CD4-positive, alpha-beta T cell treated with Interleukin-10 for 1 hour (primary cell): ENCODE measurements at regions not wholly inside any gene's neighbourhood (a gene's known extent, or its start where the extent isn't known, plus 50 kb on each side); places are given as distances from the start of the nearest gene placed in this dataset.

Experiments used
- DNase-seq: peaks from one replicate; pipeline ENCODE4 v3.0.0-alpha.2; 2020

DNA sequence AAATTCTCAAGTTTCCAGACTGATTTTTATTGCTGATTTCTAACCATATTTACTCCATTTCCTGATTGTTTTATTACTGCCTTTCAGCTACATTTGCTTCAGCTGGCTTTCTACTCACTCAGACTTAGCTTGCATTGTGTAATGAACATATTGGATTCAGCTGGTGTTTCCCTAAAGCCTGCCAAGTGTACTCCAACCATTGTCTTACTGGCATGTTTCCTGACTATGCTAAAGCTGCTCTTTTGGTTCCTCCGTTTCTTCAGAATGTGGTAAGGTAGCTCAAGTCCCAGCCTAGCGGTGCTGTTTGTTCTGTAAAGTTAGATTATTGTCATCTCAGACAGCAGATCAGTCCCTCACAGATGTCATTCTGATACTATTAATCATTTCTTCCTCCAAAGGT is 53.1 kb upstream of the GLRA2 start:
- DNase-seq: no peak

DNA sequence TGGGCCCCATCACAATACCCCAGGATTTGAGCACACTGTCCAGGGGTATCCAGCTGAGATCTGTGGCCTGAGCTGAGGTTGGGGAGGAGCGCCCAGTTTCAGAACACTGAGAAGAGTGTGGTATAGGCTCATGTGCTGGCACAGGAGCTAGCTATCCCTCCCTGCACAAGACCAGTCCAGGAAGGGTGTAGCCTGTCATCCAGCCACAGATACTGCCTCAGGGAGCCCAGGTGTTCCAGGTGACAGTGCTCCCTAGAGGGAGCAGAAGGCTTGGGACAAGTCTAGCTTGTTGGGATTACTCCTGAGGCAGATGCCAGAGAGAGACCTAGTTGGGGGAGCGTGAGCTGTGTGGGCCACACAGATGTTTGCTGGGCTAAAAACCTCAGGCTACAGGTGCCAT is 79.6 kb upstream of the GLRA2 start:
- no peak for DNase-seq

DNA sequence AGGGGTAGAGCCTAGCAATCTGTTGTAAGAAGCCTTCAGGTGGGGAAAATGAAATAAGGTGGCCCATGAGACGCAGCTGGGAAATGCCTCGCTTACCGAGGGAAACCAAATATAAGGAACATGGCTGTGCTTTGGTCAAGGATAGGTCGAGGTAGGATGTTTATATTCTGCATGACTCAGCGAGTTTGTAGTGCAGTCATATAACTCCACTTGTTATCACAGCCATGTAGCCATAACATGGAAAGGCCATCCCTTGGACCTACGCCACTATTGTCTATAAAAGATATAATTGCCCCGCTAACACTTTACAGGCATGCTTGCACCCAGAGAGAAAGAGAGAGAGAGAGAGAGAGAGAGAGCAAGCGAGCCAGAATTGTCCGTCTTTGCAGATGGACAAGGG is 80.9 kb upstream of the GLRA2 start:
- no peak for DNase-seq

DNA sequence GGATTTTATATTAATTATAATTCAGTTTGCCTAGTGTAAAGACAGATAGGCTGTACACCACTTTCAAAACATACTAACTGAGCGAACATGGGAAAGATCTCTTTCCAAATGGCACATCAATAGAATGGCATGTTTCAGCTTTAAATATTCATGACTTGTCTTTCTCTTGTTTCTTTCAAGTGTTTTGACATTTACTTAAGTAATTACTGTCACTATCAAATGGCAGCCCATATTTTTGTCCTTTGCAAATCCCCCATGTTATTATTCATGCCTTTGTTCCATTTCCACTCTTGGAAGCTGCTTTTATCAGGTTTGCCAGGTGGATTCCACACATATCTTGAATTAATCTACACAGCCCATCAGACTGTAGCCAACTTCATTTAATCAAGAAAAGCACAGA is 89.2 kb upstream of the GLRA2 start:
- no peak for DNase-seq

DNA sequence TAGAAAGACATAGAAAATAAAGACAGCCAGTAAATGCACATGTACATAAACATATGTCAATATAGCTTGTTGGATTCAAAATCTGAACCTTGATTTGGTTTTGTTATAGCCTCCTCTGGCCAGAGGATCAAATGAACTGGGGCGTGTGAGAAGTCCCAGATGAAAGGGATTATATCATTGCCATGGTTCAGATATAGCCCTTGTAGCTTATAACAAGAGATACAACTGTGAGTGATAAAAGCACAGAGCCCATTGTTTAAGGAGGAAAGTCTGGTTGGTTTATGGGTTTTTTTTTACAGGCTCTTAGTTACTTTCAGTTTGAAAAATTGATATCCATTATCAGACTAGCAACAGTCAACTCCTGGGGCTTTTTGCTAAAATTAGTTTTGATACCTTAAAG is 101.7 kb upstream of the GLRA2 start:
- DNase-seq: no peak

DNA sequence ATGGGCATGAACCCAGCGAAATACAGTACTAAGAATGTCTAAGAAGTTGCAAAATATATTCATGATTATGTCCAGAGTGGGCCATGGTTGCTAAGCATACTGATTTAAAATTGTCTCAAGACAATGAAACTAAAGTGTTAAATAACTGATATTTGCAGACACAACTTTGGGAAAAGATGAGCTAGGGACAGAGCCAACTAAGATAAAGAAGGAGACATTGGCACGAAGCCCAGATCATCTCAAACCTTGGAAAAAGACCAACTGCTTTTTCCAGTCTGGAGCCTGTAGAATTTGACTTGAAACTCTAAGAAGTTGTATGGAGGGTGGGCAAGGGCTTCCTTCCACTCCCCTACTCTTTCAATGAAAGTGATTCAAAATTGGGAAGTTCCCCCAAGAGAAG is 108.5 kb upstream of the GLRA2 start:
- DNase-seq: no peak

DNA sequence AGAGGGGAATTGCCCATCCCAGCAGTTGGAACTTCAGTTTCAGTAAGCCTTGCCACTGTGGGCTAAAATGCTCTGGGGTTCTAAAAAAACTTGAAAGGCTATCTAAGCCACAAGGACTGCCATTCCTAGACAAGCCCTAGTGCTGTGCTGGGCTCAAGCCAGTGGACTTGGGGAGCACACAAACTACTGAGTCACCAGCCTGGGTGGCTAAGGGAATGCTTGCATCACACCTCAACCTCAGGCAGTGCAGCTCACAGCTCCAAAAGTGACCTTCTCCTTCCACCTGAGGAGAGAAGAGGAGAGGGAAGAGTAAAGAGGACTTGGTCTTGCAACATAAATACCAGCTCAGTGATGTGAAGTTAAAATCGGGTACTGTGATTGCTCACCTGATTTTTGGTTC is 116.7 kb upstream of the GLRA2 start:
- DNase-seq: no peak

GRCh38 chrX:14411326-14411725 is 118.0 kb upstream of the GLRA2 start:
- no peak for DNase-seq

GRCh38 chrX:14409341-14409740 is 120.0 kb upstream of the GLRA2 start:
- no peak for DNase-seq

- DNase-seq: no peak
Measured at GRCh38 chrX:14406225-14406624, 123.1 kb upstream of the GLRA2 start.

DNA sequence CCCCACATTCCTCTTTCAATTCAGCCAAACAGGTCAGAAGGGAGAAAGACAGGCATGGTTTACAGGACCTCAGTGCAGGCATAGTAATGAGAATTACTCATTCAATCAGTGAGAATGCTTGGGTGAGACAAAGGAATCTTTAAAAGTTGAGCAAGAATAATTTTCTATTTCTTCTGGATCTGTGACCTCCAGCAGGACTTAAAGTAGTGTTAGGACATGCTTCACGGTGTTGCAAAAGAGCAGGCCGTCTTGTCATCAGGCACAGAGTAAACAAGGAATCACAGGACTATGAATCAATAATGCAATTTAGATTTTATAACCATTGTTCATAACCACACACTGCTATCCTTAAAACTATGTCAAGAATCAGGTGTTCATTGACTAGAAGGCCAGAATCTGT is 130.6 kb upstream of the GLRA2 start:
- DNase-seq: no peak

DNA sequence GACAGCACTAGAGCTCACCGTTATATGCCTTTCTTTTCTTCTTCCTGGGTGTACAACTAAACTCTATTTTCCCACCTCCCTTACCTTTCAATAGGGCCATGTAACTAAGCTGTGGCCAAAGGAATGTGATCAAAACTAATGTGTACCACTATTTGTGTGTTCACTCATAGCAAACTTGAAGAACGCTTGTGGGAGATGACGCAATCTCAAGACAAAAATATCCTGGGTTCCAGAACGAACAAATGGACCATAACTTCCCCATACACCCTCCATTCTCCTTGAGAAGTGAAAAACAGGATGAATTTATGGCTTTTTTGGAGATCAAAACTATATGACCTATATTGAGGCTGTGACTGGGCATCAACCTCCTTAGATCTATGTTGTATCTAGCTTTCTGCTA is 139.7 kb upstream of the GLRA2 start:
- no peak for DNase-seq

DNA sequence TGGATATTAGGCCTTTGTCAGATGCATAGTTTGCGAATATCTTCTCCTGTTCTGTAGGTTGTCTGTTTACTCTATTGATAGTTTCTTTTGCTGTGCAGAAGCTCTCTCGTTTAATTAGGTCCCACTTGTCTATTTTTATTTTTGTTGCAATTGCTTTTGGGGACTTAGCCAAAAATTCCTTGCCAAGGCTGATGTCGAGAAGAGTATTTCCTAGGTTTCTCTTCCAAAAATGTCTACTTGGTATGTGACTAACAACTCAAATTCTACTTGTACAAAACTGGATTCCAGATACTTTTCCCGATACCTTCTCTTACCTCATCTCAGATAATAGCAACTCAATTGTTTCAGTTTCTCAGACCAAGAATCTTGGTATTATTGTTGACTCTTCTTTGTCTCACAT is 142.4 kb upstream of the GLRA2 start:
- DNase-seq: no peak

DNA sequence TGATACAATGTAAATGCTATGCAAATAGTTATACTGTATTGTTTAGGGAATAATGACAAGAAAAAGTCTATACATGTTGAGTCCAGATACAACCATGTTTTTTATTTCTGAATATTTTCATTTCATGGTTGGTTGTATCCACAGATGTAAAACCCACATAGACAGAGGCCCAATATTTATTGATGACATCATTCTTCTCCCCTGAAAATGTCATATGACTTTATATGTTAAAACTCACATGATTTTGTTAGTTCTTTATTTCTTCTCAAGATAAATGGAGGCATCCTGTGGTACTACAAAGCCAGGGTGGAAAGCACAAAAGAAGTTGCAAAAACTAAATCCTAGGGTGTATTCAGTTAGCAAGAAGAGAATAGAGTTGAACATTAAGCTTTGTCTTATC is 149.3 kb upstream of the GLRA2 start:
- no peak for DNase-seq

DNA sequence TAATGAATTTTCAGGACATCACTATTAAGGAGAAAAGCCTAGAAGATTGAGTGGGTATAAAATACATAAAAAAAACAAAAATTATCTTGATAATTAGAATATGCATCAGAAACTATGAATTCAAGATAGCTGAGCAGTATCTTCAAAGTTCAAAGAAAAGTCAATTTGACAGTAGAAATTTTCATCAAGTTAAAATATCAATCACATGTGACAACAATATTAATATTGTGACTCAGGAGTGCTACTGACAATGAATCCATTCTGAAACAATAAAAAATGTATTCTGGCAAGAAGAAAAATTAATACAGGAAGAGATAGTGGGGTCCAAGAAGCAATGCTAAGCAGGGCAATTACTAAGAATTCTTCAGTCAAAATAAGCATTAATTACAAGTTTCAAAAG is 151.9 kb upstream of the GLRA2 start:
- DNase-seq: no peak

- no peak for DNase-seq
Measured at GRCh38 chrX:14363728-14364127, 165.6 kb upstream of the GLRA2 start.

DNA sequence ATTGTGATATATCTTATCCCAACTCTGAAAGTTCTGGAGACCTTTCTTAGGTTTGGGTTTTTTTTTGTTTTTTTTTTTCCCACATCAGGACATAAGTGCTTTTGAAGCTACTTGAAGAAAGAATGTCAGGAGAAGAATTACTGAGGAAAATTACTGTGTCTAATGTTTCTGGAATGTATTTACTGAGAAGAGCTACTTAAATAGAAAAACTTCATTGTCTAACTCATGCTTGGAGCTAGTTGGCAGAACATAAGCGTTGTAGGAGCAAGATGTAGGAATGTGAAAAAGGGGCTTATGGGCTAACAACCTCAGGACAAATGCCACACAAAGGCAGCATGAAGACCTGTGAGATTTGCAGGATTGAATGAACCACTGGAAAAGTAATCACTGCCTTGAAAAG is 166.6 kb upstream of the GLRA2 start:
- no peak for DNase-seq

- DNase-seq: no peak
Measured at GRCh38 chrX:14361435-14361834, 167.9 kb upstream of the GLRA2 start.

GRCh38 chrX:14359727-14360126 is 169.6 kb upstream of the GLRA2 start:
- DNase-seq: no peak

DNA sequence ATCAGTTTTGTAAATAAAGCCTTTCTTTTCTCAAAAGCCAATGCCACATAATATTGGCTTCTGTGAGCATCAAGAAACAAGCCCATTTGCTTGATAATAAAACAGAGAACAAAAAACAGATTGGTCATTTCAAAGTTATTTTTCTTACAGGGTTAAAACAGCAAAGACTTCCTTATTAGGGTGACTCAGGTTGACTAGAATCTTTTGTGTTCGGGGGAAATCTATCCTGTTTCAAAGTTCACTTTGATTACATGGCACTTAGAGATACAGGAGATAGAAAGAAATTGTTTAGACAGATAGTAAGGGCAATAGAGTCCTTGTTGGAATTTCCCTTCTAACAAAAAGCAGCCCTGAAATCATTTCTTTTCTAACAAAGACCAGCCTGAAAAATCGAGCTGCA is 170.0 kb upstream of the GLRA2 start:
- DNase-seq: no peak

DNA sequence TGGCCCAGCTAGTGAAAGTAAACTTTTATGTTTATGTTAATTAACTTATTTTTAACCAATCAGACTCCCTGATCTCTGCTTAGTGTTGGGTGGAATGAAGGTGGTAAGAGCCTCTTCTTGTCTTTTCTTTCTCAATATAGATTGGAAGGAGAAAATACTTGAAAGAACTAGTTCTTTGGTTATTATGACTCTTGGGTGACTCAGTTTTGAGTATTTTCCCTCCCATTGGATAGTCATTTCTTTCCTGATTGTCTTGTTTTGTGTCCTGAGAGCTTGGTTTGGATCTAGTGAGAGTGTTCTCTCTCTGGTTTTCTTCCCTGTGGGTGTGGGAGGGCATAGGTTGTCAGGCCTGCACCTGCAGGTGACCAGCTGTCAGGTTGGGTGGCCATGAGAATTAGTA is 172.0 kb upstream of the GLRA2 start:
- DNase-seq: no peak

GRCh38 chrX:14356401-14356800 is 172.9 kb upstream of the GLRA2 start:
- no peak for DNase-seq

- no peak for DNase-seq
Measured at GRCh38 chrX:14355556-14355955, 173.8 kb upstream of the GLRA2 start.

GRCh38 chrX:14354521-14354920 is 174.8 kb upstream of the GLRA2 start:
- DNase-seq: no peak

DNA sequence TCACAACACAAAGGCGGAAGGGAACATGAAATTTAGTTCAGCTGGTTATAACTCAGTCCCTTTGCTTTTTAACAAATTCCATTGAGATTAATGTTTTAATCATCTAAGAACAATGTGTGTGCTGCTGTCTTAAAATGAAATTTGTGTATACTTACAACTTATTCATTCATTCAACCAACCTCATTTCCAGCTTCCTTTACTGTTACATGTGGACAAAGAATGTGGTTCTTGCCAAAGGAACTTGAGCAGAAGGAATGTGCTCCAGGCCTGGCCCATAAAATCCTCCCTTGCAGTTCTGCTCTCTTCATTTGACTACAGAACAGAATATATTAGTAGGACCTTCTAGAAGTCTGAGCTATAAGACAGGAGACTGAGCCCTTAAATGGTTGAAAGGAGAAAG is 176.8 kb upstream of the GLRA2 start:
- DNase-seq: no peak

DNA sequence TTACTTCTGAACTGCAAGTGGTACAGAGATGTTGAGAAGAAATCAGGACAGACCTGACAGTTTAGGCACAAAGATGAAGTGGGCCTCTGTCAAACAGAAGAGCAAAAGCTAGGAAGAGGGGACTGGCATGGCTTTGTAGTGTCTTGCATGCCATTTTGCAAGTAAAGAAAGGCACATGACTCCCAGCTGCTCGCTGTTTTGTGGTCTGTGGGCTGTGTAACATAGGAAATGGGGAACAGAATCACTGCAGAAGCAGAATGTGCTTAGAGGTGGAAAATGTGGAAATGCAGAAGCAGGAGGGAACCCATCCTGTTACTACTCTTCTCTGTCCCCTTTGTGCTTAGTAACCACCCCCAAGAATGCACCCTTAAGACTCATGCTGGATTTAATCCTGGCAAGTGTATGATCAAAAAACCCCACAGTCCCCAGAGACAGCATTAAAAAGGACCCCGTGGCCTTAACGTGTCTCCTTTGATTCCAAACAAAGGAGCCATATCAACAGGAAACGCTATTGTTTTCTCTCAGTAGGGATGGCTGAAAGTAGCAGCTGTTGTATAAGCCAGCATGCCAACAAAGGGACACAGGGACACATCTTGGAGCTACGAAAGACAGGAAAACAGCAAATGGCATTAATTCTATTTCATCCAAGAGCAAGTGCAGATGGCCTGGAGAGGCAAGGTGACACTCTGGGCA is 177.6 kb upstream of the GLRA2 start:
- no peak for DNase-seq
